MM.1S (cell line): ENCODE measurements at regions not wholly inside any gene's neighbourhood (a gene's known extent, or its start where the extent isn't known, plus 50 kb on each side); places are given as distances from the start of the nearest gene placed in this dataset.

Experiments
- DNase-seq: peaks from one replicate; pipeline ENCODE4 v3.0.0-alpha.2; 2015
- H2AFZ ChIP-seq: fragments of 300-600 bp; sonication (generic); 2 replicates; pipeline ENCODE4 v1.6.0; 2016; ENCODE audit warnings: antibody characterized with exemption, low read length
- H3F3A ChIP-seq: fragments of 300-600 bp; sonication (generic); 2 replicates; pipeline ENCODE4 v1.6.1; 2016; ENCODE audit warnings: mild to moderate bottlenecking, antibody characterized with exemption, low read length, moderate library complexity, mixed read lengths; ENCODE audit not compliant: insufficient read depth
- H3K27ac ChIP-seq: fragments of 300-600 bp; sonication (generic); 2 replicates; pipeline ENCODE4 v1.5.1; 2016; ENCODE audit warnings: mild to moderate bottlenecking, low read length
- H3K27me3 ChIP-seq: fragments of 300-600 bp; sonication (generic); replicated peaks from 2 replicates; pipeline ENCODE4 v1.6.0; 2016; ENCODE audit warnings: low read length; ENCODE audit not compliant: insufficient read depth
- H3K36me3 ChIP-seq: fragments of 300-600 bp; sonication (generic); replicated peaks from 2 replicates; pipeline ENCODE4 v1.6.1; 2016; ENCODE audit warnings: mild to moderate bottlenecking, low read length, mixed read lengths; ENCODE audit not compliant: insufficient read depth
- H3K4me1 ChIP-seq: fragments of 300-600 bp; sonication (generic); 2 replicates; pipeline ENCODE4 v1.6.1; 2016; ENCODE audit warnings: low read length, mixed read lengths
- H3K4me2 ChIP-seq: fragments of 300-600 bp; sonication (generic); 2 replicates; pipeline ENCODE4 v1.6.0; 2016; ENCODE audit warnings: low read depth, low read length
- H3K4me3 ChIP-seq: fragments of 300-600 bp; sonication (generic); 2 replicates; pipeline ENCODE4 v1.5.1; 2016; ENCODE audit warnings: low read length, mixed read lengths
- H3K79me2 ChIP-seq: fragments of 300-600 bp; sonication (generic); 2 replicates; pipeline ENCODE4 v1.6.1; 2016; ENCODE audit warnings: mixed run types, low read length, mixed read lengths
- H3K9ac ChIP-seq: fragments of 300-600 bp; sonication (generic); 2 replicates; pipeline ENCODE4 v1.6.1; 2016; ENCODE audit warnings: low read length, mixed read lengths
- H3K9me2 ChIP-seq: fragments of 300-600 bp; sonication (generic); replicated peaks from 2 replicates; pipeline ENCODE4 v1.6.1; 2016; ENCODE audit warnings: mild to moderate bottlenecking, low read length, mixed read lengths; ENCODE audit not compliant: insufficient read depth
- H3K9me3 ChIP-seq: fragments of 300-600 bp; sonication (generic); replicated peaks from 2 replicates; pipeline ENCODE4 v1.6.1; 2016; ENCODE audit warnings: mild to moderate bottlenecking, low read length, mixed read lengths; ENCODE audit not compliant: insufficient read depth
- H4K20me1 ChIP-seq: fragments of 300-600 bp; sonication (generic); 2 replicates; pipeline ENCODE4 v1.6.1; 2016; ENCODE audit warnings: mild to moderate bottlenecking, low read length, moderate library complexity, mixed read lengths; ENCODE audit not compliant: insufficient read depth
- CTCF ChIP-seq: fragments of 300-600 bp; sonication (generic); IDR thresholded peaks from 2 replicates; pipeline ENCODE4 v1.5.1; 2016; ENCODE audit warnings: antibody characterized with exemption, low read length, mixed read lengths
- EZH2 ChIP-seq: fragments of 300-600 bp; sonication (generic); optimal IDR thresholded peaks from 2 replicates; pipeline ENCODE3; 2017; ENCODE audit warnings: low read depth, mild to moderate bottlenecking, antibody characterized with exemption, low read length, mixed read lengths
- EZH2phosphoT487 ChIP-seq: fragments of 300-600 bp; sonication (generic); IDR thresholded peaks from 2 replicates; pipeline ENCODE4 v1.6.1; 2018; ENCODE audit warnings: antibody characterized with exemption, low read length

DNA sequence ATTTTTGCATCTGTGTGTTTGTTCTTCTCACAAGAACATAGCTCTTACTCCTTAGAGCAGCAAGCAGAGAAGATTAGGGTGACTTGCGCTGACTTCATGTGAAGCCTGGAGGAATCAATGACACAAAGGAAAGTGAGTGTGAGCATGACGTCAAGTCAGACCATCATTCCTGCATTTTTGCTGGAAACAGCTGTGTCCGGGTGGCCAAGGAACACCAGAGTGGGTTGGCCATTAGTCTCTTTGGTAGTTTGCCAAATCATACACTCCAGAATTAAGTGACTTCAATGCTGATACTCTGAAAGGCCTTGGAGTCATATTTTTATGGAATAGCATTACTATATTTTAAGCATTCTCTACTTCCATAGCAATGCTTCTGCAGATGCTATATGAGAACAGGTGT is 597.2 kb downstream of the DCDC2C start:
- Histone ChIP-seq H3F3A (no peaks in the 10 kb centered on the region), H3K4me1 (no peaks in the 10 kb centered on the region), H3K9ac (no peak overlapping the region), H3K4me2 (no peak overlapping the region), H4K20me1 (no peaks in the 10 kb centered on the region), H3K27ac (no peak overlapping the region), H3K4me3 (no peak overlapping the region), H3K9me2 (no peaks in the 10 kb centered on the region), H3K9me3 (no peaks in the 10 kb centered on the region), H3K36me3 (no peaks in the 10 kb centered on the region), H3K79me2 (no peaks in the 10 kb centered on the region), H2AFZ (no peak overlapping the region), H3K27me3 (no peaks in the 10 kb centered on the region)
- no peak for DNase-seq
- TF ChIP-seq EZH2 = no peak
- no peak for TF ChIP-seq CTCF
- no peak for TF ChIP-seq EZH2phosphoT487

GRCh38 chr2:4324531-4324930 is 621.2 kb downstream of the DCDC2C start:
- DNase-seq = no peak
- Histone ChIP-seq H3K4me1 (no peaks in the 10 kb centered on the region), H3K9me3 (no peaks in the 10 kb centered on the region)

GRCh38 chr2:4336864-4337263 is 633.5 kb downstream of the DCDC2C start:
- Histone ChIP-seq H3K27ac (no peak overlapping the region), H3K36me3 (no peaks in the 10 kb centered on the region), H3K4me1 (no peaks in the 10 kb centered on the region), H3K9me3 (no peaks in the 10 kb centered on the region), H3K4me3 (no peak overlapping the region), H3K9ac (no peak overlapping the region), H3K27me3 (no peaks in the 10 kb centered on the region), H3F3A (no peaks in the 10 kb centered on the region), H3K9me2 (no peaks in the 10 kb centered on the region), H3K79me2 (no peaks in the 10 kb centered on the region), H3K4me2 (no peak overlapping the region), H4K20me1 (no peaks in the 10 kb centered on the region), H2AFZ (no peak overlapping the region)
- DNase-seq = no peak
- TF ChIP-seq EZH2 = no peak
- TF ChIP-seq CTCF = no peak
- no peak for TF ChIP-seq EZH2phosphoT487

More at GRCh38 chr2:4324531-4324930, 621.2 kb downstream of the DCDC2C start:
- H3K4me2 ChIP-seq = no peak overlapping the region
- no peak overlapping the region for H2AFZ ChIP-seq
- TF ChIP-seq EZH2phosphoT487 (no peak), CTCF (no peak), EZH2 (no peak)
- no peaks in the 10 kb centered on the region for H3K36me3 ChIP-seq
- no peak overlapping the region for H3K4me3 ChIP-seq
- H4K20me1 ChIP-seq = no peaks in the 10 kb centered on the region
- H3K79me2 ChIP-seq = no peaks in the 10 kb centered on the region
- H3K9me2 ChIP-seq = no peaks in the 10 kb centered on the region
- no peak overlapping the region for H3K27ac ChIP-seq
- H3K9ac ChIP-seq = no peak overlapping the region
- H3K27me3 ChIP-seq = no peaks in the 10 kb centered on the region
- no peaks in the 10 kb centered on the region for H3F3A ChIP-seq

GRCh38 chr2:4338345-4338744 is 635.0 kb downstream of the DCDC2C start:
- no peaks in the 10 kb centered on the region for H3F3A ChIP-seq
- no peaks in the 10 kb centered on the region for H3K79me2 ChIP-seq
- DNase-seq = no peak
- no peak overlapping the region for H2AFZ ChIP-seq
- no peaks in the 10 kb centered on the region for H3K9me3 ChIP-seq
- H3K4me3 ChIP-seq = no peak overlapping the region
- no peaks in the 10 kb centered on the region for H3K27me3 ChIP-seq
- no peaks in the 10 kb centered on the region for H4K20me1 ChIP-seq
- no peak overlapping the region for H3K27ac ChIP-seq
- no peaks in the 10 kb centered on the region for H3K36me3 ChIP-seq
- no peaks in the 10 kb centered on the region for H3K9me2 ChIP-seq
- H3K4me2 ChIP-seq = no peak overlapping the region
- TF ChIP-seq EZH2phosphoT487 = no peak
- no peak for TF ChIP-seq CTCF
- no peak for TF ChIP-seq EZH2
- no peak overlapping the region for H3K9ac ChIP-seq
- H3K4me1 ChIP-seq = no peaks in the 10 kb centered on the region
